Amygdala (tissue), 56 donors: ENCODE measurements at regions not wholly inside any gene's neighbourhood (a gene's known extent, or its start where the extent isn't known, plus 50 kb on each side); places are given as distances from the start of the nearest gene placed in this dataset.

Experiments
- DNase-seq, 56 donors: peaks; one replicate each; lab custom pipeline; 2025; lab: John Stamatoyannopoulos, UW

DNA sequence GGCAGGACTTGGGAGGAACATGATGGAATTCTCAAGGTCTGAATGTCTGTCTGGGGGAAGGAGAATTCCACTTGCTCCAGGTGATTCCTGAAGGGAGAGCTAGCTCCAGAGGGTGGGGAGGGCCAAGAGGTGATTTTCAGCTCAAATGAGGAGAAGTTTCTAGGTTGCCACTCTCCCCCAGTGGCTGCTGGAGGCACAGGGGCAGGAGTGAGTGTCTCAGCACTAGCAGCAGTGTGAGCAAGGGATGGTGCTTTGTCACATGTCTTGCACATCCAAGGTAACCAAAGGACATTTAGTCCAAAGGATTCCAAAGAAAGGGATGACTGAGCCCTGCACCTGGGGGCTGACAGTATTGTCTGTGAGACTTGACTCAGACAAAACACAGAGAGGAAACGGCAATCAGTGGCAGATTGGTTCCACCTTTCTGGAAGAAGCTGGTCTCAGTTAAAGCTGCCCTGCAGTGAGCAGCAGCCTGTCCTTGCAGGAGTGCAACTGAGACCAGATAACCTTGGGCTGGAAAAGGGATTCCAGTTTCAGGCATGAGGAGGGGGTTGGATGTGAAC is 51.2 kb upstream of the PCBD1 start:
- DNase-seq = no peak

DNA sequence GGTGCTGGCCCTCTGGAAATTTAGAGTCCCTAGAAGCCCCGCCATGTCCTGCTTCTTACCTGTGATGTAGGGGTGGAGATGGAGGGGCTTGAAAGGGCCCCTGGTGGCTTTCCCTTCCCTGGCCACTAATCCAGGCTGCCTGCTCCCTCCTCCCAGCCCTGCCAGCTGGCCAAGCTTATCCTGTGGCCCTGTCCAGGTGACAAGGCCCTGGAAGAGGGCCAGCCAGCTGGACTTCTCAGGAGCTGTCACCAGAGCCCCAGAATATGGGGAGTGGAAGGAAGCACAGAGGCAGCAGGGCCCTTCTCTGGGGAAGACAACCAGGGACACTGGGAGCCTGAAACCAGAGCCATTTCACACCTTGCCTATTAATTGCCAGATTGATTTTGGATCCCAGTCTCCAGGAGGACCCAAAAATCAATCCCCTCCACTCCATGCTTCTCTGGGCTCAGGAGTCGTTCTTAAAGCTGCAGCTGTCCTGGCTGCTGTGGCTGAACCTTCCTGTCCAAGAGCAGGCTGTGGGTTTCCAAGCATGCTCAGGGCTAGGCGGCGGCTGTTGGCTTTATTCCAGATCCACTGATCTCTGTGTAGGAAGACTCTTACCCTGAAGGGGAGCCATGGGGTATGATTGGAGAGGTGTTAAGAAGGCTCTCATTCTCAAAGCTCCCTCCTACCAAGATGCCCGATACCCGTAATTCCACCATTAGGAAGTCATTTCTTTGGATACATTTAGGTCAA is 52.6 kb upstream of the PCBD1 start:
- DNase-seq = no peak

DNA sequence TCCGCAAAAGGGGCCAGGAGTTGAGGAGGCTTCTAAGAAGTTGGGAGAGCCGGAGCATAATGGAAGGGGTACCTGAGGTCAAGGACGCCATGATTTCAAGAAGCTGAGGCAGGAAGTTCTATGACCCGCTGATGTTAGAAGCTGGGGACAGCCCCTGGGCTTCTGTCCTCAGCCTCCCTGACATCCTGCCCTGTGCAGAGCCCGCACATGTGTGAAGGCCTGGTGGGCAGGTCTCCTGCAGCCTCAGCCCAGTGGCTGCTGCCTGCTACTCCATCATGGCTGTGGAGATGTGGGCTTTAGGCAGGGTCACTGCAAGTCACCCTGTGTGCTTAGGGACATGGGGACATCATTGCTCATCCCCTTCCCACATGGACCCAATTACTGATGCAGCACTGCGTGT is 53.8 kb upstream of the PCBD1 start:
- no peak for DNase-seq

DNA sequence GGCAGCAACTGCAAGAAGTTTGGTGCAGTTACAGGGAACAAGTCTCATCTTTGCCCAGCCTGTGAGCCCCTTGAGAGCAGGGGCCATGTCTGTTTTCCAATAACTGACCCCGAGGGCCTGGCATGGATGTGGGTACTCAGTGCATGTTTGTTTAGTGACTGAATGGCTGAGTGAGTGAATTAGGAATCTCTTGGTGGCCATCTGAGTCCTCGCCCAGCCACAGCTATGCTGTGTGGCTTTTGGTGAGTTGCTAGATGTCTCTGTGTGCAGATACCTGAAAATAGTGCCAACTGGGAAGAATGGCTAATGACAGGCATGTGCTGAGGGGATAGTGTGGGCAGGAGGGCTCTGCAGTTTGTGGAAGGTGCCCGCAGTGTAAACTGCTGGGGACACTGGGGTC is 54.4 kb upstream of the PCBD1 start:
- no peak for DNase-seq

DNA sequence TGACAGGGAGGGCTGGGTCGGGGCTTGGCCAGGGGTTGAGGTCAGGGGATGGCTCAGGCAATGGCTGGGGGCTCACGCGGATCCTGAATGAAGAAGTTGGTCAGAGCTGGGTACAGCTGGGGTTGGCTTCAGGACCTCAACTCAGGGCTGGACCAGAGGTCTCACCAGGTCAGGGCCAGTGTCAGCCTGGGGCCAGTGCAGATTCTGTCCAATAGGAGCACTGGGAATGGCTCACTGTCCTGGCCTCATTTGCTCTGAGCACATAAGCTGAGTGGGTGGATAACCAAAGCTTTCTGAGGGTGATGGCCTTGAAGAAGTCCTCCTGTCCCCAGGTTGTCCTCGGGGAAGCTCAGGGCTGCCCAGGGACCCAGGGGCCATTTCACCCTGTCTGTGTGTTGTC is 54.9 kb upstream of the PCBD1 start:
- no peak for DNase-seq

DNA sequence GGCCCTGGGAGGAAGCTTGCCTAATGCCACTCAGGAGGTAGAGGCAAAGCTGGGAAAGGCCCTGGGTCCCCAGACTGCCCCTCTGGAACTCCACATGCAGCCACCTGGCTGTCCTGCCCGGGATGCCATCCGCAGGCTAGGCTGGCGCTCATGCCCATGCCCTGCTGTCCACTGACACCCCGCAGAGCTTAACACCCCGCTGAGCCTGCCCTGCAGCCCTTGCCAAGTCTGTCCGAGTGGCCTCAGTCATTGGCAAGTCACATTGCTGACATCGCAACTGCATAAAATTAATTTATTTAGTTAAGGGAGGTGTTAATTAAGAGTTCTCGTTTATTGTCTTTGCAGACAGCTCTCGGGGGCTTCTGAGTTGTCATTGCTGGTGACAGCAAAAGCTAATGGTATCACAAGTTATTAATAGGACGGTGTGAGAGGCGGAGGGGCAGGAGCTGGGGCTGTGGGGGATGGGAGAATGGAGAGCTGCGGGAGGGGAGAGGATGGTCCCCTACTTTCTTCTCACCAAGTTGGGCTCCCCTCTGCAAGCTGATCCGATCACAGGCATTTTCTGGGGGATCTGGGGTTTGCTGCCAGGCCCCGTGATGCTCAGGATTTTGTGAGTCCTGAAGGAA is 55.6 kb upstream of the PCBD1 start:
- no peak for DNase-seq

DNA sequence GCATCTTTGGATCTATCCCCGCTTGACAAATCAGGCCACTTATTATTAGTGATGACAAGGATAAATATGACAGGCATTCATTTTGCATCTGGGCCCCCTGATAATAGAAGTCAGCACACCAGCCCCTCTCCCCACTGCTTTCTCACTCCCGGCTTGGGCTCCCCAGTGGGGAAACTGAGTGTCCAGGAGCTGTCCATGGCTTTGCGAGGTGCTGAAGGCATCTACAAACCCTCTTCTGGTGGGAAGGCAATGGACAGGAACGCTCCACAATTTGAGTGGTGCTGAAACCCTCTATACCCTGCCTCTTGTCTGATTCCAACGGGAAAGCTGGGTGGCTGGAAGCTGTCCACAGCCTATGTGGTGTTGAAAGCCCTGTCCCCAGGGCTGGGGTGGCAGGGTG is 61.7 kb upstream of the PCBD1 start:
- no peak for DNase-seq

DNA sequence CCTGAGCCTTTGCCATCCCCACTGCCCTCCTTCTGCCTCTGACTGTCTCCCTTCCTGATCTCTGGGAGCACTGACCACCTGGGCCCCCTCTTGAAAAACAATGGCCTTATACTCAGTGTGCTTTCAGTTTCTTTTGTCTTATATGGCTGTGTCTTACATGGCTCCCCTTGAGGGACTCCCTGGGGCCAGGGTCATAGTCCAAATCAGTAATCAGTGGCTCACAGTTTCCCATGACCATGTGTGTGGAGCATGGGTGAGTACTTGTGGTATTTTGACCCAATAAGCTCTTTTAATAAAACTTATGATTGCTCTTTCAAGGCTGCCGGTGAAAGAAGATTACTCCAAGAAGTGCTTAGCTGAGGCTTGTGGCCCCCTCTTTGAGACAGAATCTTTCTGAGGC is 62.4 kb upstream of the PCBD1 start:
- no peak for DNase-seq

DNA sequence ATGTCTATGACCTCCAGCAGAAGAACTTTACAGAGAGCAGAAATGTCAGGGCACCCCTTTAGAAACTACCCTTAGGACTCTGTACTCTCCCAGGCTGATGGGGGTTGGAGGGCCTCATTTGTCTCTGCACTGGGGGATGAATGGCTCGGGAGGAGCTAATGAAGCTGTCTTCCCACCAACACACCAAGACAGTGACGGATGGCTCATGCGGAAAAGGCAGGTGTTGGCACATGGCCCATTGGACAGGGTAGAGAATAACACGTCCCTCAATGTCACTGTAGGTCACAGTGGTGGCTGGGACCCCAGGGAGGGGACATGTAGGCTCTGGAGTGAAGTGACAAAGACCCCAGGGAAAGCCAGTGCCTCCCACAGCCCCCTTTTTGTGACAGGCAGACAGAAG is 64.0 kb upstream of the PCBD1 start:
- no peak for DNase-seq

DNA sequence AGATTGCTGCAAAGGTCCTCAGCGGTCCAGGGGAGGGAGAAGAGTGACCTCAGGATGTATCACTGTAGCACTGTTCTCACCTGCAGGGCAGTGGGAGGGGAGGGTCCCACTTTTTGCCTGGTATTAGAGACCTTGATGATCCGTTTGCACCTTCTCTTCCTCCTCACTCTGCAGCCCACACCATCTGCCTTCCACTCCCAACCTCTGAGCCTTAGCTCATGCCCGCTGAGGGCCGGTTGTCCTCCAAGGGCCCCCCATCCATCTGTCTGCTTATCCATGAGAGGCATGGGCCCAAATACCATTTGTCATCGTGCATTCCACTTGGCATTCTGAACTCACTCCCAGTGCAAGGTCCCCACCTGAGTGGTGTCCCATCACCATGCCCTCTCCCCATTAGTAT is 64.6 kb upstream of the PCBD1 start:
- DNase-seq = no peak

DNA sequence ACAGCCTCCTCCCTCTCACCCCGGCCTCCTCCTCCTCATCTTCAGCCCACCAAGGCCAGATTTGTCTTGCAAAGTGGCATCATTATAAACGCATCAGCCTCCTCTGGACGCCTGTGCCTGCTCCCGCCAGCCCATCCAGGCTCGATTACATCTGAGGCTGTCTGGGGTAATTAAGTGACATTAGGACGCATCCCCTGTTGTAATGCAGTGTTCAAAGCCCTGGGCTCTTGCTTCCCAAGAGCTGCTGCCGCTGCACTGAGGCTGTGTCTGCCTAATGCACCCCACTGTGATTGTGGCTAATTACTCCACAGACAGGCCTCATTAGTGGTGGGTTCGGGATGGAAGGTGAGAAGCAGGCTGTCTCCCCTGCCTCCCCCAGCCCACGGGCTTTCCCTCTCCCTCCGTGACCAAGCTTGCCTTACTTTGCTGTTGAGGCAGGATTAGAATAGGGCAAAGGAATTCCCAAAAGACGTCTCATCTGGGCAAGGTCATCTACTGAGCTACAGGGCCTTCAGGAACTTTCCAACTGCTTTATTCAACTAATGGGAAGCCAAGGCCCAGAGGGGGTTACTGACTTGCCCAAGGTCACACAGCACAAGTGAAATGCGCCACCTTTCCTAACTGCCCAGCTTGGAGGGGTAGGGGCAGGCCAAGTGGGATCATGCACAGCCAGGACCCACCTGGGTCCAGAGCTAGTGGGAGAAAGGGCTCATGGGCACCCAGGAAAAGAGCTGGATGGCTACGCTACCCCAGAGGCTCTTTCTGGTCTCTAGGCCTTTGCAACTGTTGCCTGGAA is 66.2 kb upstream of the PCBD1 start:
- no peak for DNase-seq

DNA sequence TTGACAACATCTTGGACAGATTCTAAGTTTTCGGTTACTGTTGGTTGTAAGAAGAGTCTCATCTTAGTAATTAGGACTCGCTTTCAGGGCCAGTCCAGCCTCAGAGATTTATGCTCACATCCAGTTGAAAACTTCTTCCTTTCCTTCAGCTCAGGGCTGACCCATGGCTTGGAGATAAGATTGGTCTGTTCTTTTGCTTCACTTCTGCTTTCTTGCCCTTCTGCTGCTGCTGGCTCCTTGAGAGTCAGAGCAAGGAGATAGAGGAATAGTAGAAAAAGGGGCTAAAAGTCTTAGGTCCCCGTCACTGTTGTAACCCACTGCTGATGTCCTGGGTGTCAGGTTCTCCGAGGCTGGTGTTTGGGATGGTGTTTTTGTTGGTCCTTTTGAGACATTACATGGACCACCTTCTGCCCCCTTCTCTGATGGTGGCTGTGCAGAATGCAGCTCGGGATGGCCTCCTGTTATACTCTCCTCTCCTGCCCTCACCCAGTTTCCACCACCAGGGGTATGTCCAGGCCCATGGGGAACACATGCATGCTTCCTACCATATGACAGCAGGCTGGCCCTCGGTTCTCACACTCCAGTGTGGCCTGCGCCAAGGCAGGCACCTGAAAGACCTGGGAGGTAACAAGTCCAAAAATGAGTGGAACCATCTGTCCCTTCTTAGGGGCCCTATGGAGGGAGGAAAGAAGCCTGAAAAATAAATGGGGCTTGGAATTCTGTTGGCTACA is 67.8 kb upstream of the PCBD1 start:
- no peak for DNase-seq

DNA sequence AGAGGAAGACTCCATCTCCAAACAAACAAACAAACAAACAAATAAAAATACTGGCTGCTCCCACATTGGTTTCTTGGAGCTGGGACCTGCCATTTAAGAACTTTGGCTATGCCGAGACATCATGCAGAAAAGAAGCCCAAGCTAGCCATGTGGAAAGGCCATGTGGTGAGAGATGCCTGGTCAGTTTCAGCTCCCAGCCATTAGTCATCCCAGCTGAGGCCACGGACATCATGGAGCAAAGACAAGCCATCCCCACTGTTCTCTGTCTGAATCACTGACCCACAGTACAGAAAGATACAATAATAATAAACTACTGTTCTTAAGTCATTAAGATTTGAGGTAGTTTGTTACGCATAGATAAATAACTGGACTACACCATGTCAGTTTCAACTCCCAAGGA is 70.0 kb upstream of the PCBD1 start:
- no peak for DNase-seq

DNA sequence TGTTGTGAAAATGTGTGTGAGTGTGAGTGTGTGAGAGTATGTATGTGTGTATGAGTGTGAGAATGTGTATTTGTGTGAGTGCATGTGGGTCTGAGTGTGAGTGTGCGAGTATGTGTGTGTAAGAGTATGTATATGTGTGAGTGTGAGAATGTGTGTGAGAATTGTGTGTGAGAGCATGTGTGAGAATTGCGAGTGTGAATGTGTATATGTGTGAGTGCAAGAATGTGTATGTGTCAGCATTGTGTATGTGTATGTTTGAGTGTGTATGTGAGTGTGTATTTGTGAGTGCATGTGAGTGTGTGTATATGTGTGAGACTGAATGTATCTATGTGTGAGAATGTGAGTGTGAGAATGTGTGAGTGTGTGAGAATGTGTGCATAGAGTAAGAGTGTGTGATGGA is 72.0 kb upstream of the PCBD1 start:
- no peak for DNase-seq

DNA sequence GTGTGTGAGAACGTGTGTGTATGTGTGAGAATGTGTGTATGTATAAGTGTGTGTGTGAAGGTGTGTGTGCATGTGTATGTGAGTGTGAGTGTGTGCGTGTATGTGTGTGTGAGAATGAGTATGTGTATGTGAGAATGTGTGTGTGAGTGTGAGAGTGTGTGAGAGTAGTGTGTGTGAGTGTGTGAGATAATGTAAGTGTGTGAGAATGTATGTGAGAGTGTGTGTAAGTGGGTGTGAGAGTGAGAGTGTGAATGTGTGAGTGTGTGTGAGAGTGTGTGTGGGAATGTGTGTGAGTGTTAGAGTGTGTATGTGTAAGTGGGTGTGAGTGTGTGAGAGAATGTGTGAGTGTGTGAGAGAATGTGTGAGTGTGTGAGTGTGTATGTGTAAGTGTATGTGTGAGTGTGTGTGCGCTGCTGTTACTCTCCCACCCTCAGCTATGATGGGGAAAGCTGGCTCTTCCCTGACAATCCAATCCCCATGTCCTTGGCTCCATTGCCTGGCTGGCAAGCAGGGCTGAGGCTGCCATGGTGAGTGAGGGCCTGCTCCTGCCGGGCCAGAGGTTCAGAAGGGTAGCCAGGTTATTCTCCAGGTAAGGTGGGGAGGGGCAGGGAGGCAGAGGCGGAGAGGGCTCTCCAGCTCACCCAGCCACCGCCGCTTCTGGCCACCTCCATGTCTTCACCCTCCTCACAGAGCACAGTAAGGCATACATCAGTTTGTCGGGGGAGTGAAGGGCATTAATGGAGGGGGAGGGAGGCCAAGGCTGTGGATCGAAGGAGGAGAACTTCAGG is 72.6 kb upstream of the PCBD1 start:
- no peak for DNase-seq

DNA sequence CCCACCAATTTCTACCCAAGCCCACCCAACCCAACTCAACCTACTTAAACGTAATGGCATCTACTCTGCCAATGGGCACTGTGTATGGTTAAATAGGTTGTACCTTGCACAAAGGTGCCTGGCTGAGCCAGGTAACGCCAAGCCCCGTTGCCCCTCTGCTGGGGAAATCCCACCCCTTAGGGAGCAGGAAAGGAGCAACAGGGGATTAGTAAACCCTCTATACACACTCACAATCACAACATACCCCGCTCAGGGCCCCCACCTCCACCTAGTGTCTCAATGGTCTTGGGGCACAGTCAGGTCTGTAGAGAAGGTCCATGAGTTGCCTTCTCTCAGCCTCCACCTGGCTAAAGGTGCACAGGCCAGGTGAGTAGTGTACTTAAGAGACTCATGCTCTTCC is 74.3 kb upstream of the PCBD1 start:
- DNase-seq = no peak

DNA sequence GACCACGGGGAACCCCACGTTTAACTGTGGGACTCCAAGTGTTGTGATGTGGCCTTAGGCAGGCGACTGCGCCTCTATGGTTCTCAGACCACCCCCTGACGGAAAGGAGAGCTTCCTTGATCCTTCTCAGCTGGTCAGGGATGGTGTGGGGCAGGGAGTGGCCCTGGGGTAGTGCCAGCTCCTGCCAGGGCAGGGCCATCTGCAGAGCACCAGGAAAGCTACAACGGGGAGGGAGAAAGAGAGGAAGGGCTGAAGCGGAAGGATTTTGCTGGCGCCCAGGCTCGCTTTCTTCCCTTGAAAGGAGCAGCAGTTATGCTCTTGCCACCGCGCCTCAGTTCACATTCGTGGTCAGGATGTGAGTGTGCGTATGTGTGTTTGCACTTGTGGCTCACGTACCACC is 74.9 kb upstream of the PCBD1 start:
- DNase-seq = no peak

DNA sequence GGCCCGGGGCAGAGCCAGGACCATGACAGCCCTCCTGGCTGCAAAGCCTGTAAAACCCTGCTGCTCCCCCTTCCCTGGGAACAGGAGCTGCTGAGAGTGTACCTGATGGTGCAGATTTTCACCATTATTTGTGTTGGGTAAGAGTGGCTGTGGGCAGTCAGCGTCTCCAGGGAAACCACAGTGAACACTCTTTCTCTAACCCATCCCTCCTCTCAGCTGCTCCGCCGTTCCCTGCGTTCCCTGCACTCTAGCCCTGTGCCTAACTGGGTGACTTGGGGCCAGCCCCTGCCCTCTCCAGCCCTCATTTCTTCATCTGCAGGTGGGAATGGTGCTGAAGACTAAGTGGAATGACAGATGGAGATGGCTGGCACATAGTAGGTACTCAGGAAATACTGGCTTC is 75.9 kb upstream of the PCBD1 start:
- no peak for DNase-seq

DNA sequence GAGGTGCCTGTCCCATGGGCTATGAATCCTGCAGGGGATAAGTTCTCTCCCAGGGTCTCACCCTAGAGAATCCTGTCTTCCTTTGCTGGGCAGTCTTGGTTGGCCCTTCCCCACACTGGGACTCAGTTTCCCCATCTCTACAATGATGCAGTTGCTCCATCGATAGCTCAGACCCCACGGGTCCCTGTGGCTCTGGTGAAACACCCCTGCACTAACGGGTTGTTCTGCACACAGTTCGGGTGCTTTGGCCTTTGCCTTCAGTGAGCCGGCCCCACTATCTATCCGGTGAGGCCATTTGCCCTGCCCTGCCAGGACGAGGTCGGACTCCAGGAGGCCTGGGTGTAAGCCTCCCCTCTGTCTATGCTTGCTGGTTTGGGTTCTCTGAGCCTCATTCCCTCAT is 76.5 kb upstream of the PCBD1 start:
- DNase-seq = no peak

DNA sequence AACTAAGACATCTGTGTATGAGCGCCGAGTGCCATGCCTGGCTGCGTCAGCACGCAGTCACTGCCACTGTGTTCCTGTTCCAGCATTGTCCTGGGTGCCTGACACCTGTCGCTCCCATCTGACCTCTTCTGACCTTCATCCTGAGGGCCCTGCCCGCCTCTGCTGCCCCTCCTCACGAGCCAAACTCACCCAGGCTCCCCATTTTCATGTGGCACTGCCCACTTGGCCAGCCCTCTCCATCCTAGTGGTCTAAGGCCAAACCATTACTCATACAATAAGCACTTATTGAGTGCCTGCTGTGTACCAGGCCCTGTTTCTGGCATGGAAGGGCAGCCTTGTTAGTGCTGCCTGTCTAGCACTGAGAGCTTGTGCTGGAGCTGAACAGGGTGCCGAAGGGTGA is 77.2 kb upstream of the PCBD1 start:
- no peak for DNase-seq
